PC-9 (cell line): ENCODE measurements at regions not wholly inside any gene's neighbourhood (a gene's known extent, or its start where the extent isn't known, plus 50 kb on each side); places are given as distances from the start of the nearest gene placed in this dataset.

ENCODE experiments used
- BruUV-seq: library from RNA; stranded (reverse); fragments of 400-500 nt; replicated peaks from 2 replicates; lab custom pipeline; 2021; lab: Mats Ljungman, UMichigan
- CTCF ChIA-PET: fragments of 300-600 bp; sonication (Branson Sonifier 250); formaldehyde crosslinking; loops from one replicate; lab custom pipeline; 2022; ENCODE audit warnings: antibody characterized with exemption; lab: Charles Lee
- POLR2A ChIA-PET: fragments of 300-600 bp; sonication (Branson Sonifier 250); formaldehyde crosslinking; loops from one replicate; lab custom pipeline; 2022; ENCODE audit warnings: antibody characterized with exemption; ENCODE audit not compliant: unreplicated experiment; lab: Charles Lee
- DNase-seq, 2 experiments: peaks; one replicate each; pipeline versions ENCODE4 v3.0.0 to v3.0.0-alpha.2; 2015 to 2022; ENCODE audit warnings: mixed read lengths in 1 of 2
- H2AFZ ChIP-seq: fragments of 200-600 bp; sonication (generic); 2 replicates; pipeline ENCODE4 v1.8.1; 2017; ENCODE audit warnings: antibody characterized with exemption
- H3F3A ChIP-seq: fragments of 200-600 bp; sonication (generic); 2 replicates; pipeline ENCODE4 v1.8.1; 2017; ENCODE audit warnings: antibody characterized with exemption, mild to moderate bottlenecking, low read depth; ENCODE audit not compliant: insufficient read depth
- H3K27ac ChIP-seq: fragments of 200-600 bp; sonication (generic); 2 replicates; pipeline ENCODE4 v1.6.1; 2016; ENCODE audit warnings: mixed run types
- H3K27me3 ChIP-seq: fragments of 200-600 bp; sonication (generic); 2 replicates; pipeline ENCODE4 v1.6.1; 2016; ENCODE audit warnings: low read depth, mixed run types; ENCODE audit not compliant: insufficient read depth
- H3K36me3 ChIP-seq: fragments of 200-600 bp; sonication (generic); 2 replicates; pipeline ENCODE4 v1.6.1; 2016; ENCODE audit warnings: low read depth, mixed run types
- H3K4me1 ChIP-seq: fragments of 200-600 bp; sonication (generic); replicated peaks from 2 replicates; pipeline ENCODE4 v1.6.1; 2016; ENCODE audit warnings: mixed run types; ENCODE audit not compliant: insufficient read depth
- H3K4me2 ChIP-seq: fragments of 200-600 bp; sonication (generic); 2 replicates; pipeline ENCODE4 v1.6.1; 2017; ENCODE audit warnings: mixed run types
- H3K4me3 ChIP-seq: fragments of 200-600 bp; sonication (generic); 2 replicates; pipeline ENCODE4 v1.6.1; 2016; ENCODE audit warnings: mixed run types
- H3K79me2 ChIP-seq: fragments of 200-600 bp; sonication (generic); 2 replicates; pipeline ENCODE4 v1.6.1; 2017; ENCODE audit warnings: low read depth, mixed run types
- H3K9me2 ChIP-seq: fragments of 200-600 bp; sonication (generic); 2 replicates; pipeline ENCODE4 v1.8.1; 2017; ENCODE audit warnings: mild to moderate bottlenecking; ENCODE audit not compliant: insufficient read depth
- H3K9me3 ChIP-seq: fragments of 200-600 bp; sonication (generic); 2 replicates; pipeline ENCODE4 v1.8.1; 2016; ENCODE audit warnings: low read depth; ENCODE audit not compliant: insufficient read depth
- H4K20me1 ChIP-seq: fragments of 200-600 bp; sonication (generic); 2 replicates; pipeline ENCODE4 v1.8.1; 2017; ENCODE audit not compliant: insufficient read depth
- CTCF ChIP-seq: fragments of 200-600 bp; sonication (generic); conservative IDR thresholded peaks from 2 replicates; pipeline ENCODE4 v1.6.1; 2017; ENCODE audit warnings: mixed run types, antibody characterized with exemption, mild to moderate bottlenecking, moderate library complexity
- EZH2 ChIP-seq: fragments of 200-600 bp; sonication (generic); IDR thresholded peaks from 2 replicates; pipeline ENCODE4 v1.8.0; 2017; ENCODE audit warnings: antibody characterized with exemption, low read depth
- intact Hi-C: fragments of 100-400 bp; cut with micrococcal nuclease; formaldehyde crosslinking; loops from one replicate; pipeline ENCODE4 v1.10.0; 2022; ENCODE audit not compliant: unreplicated experiment

- Histone ChIP-seq H3F3A (no peaks in the 10 kb centered on the region), H3K27me3 (peaks cover 4% of the 10 kb centered on the region; the same call in 1 of the 2 replicates), H3K4me1 (no peaks in the 10 kb centered on the region), H4K20me1 (no peaks in the 10 kb centered on the region), H3K36me3 (no peaks in the 10 kb centered on the region), H3K4me2 (no peak overlapping the region), H3K4me3 (no peak overlapping the region), H2AFZ (no peak overlapping the region), H3K9me2 (no peaks in the 10 kb centered on the region), H3K79me2 (no peaks in the 10 kb centered on the region), H3K27ac (no peak overlapping the region), H3K9me3 (peaks cover 6% of the 10 kb centered on the region; the same call in 1 of the 2 replicates)
- no peak for TF ChIP-seq EZH2
- TF ChIP-seq CTCF = no peak
- intact Hi-C loops = no loop called here
- CTCF ChIA-PET = no interaction called here
- POLR2A ChIA-PET = no interaction called here
- no TSS peak for BruUV-seq
- no peak for DNase-seq
These were observed 109.5 kb upstream of the TEX13C start for GRCh38 chrX:125210146-125210545.

GRCh38 chrX:125219852-125220251 lies 99.8 kb upstream of the TEX13C start:
- Histone ChIP-seq H3K27ac (no peak overlapping the region), H3K36me3 (no peaks in the 10 kb centered on the region), H3K4me3 (no peak overlapping the region), H3K4me1 (no peaks in the 10 kb centered on the region), H3K9me2 (no peaks in the 10 kb centered on the region), H3F3A (no peaks in the 10 kb centered on the region), H3K27me3 (no peaks in the 10 kb centered on the region), H4K20me1 (no peaks in the 10 kb centered on the region), H3K4me2 (no peak overlapping the region), H3K9me3 (no peaks in the 10 kb centered on the region), H3K79me2 (no peaks in the 10 kb centered on the region), H2AFZ (no peak overlapping the region)
- DNase-seq = no peak
- ChIA-PET CTCF (no interaction called here), POLR2A (no interaction called here)
- intact Hi-C loops = no loop called here
- BruUV-seq = no TSS peak
- TF ChIP-seq CTCF (no peak), EZH2 (no peak)

- no peaks in the 10 kb centered on the region for H3K27me3 ChIP-seq
- no peaks in the 10 kb centered on the region for H3F3A ChIP-seq
- no peak overlapping the region for H2AFZ ChIP-seq
- H3K9me2 ChIP-seq = 0 out of 2 replicates have a peak, but pooled peaks cover 3% of the 10 kb centered on the region
- intact Hi-C loops = no loop called here
- no peak for TF ChIP-seq EZH2
- no peak for TF ChIP-seq CTCF
- CTCF ChIA-PET = no interaction called here
- no peaks in the 10 kb centered on the region for H4K20me1 ChIP-seq
- H3K79me2 ChIP-seq = no peaks in the 10 kb centered on the region
- H3K4me2 ChIP-seq = no peak overlapping the region
- H3K27ac ChIP-seq = no peak overlapping the region
- H3K4me3 ChIP-seq = no peak overlapping the region
- no TSS peak for BruUV-seq
- POLR2A ChIA-PET = no interaction called here
- H3K4me1 ChIP-seq = no peaks in the 10 kb centered on the region
- H3K36me3 ChIP-seq = no peaks in the 10 kb centered on the region
- no peak for DNase-seq
- H3K9me3 ChIP-seq = no peaks in the 10 kb centered on the region
These were observed 82.7 kb upstream of the TEX13C start for GRCh38 chrX:125236955-125237354.
